ENCODE measurements at regions not wholly inside any gene's neighbourhood (a gene's known extent, or its start where the extent isn't known, plus 50 kb on each side); places are given as distances from the start of the nearest gene placed in this dataset.

DNA sequence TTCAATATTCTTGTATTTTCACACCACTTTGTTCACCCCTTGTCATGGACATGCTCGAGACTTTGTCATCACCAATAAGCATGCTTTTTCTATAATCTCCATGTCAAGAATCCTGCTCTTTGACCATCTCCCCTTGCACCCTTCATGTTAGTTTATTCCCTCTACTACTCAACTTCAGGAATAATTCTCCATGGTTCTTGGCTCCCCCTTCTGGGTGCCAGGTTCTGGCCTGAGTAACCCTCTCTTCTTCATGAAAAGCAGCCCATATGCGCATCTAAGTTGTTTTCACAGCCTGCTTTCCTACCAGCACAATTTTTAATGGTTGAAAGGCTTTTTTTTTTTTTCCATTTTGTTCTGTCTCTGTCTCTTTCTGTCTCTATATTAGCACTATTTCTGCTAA lies 160.7 kb downstream of the LEPR start:
- TF ChIP-seq, protein P1, sequence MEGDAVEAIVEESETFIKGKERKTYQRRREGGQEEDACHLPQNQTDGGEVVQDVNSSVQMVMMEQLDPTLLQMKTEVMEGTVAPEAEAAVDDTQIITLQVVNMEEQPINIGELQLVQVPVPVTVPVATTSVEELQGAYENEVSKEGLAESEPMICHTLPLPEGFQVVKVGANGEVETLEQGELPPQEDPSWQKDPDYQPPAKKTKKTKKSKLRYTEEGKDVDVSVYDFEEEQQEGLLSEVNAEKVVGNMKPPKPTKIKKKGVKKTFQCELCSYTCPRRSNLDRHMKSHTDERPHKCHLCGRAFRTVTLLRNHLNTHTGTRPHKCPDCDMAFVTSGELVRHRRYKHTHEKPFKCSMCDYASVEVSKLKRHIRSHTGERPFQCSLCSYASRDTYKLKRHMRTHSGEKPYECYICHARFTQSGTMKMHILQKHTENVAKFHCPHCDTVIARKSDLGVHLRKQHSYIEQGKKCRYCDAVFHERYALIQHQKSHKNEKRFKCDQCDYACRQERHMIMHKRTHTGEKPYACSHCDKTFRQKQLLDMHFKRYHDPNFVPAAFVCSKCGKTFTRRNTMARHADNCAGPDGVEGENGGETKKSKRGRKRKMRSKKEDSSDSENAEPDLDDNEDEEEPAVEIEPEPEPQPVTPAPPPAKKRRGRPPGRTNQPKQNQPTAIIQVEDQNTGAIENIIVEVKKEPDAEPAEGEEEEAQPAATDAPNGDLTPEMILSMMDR (IDR thresholded peaks at IDR 0.05), result no peak
- no peak for ATAC-seq
- Histone ChIP-seq H3K27ac (no peak overlapping the region), H3K4me3 (no peak overlapping the region), H3K4me1 (no peaks in the 10 kb centered on the region), H3K27me3 (no peaks in the 10 kb centered on the region), H3K9me3 (no peaks in the 10 kb centered on the region), H3K36me3 (no peaks in the 10 kb centered on the region)
- no peak for DNase-seq
- intact Hi-C loops (cut with DNase I), result no loop called here

DNA sequence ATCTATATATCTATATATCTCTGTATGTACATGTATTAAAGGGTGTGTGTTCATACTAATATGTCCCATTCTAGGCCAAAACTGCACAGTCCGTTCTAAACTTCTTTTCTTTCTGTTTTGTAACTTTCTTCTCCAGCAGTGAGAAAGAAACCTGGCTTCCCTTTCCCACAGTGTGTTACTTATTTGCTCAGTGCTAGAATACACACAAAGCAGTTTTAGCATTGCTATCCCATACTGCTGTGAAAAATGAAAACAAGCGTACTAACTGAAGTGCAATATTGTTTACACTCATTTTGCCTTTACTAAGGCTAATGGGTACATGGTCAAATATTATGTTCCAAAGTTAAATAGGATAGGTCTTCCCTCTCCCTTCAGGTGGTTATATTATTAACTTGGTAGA lies 163.9 kb downstream of the LEPR start:
- intact Hi-C loops (cut with DNase I), result no loop called here

DNA sequence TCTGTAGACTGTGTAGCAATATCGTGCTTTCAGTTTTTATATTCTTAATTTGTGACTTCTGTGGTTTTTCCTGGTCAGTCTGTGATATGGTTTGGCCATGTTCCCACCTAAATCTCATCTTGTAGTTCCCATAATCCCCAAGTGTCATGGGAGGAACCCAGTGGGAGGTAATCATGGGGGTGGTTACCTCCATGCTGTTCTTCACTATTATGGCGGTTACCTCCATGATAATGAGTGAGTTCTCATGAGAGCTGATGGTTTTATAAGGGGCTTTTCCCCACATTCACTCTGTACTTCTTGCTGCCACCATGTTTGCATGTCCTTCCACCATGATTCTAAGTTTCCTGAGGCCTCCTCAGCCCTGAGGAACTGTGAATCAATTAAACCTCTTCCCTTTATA lies 169.8 kb downstream of the LEPR start:
- DNase-seq (no peak), ATAC-seq (no peak)
- intact Hi-C loops (cut with DNase I), result no loop called here
- Histone ChIP-seq H3K9me3 (no peaks in the 10 kb centered on the region), H3K27ac (no peak overlapping the region), H3K4me1 (no peaks in the 10 kb centered on the region), H3K27me3 (no peaks in the 10 kb centered on the region), H3K36me3 (no peaks in the 10 kb centered on the region), H3K4me3 (no peak overlapping the region)
- TF ChIP-seq, protein P1 (IDR thresholded peaks at IDR 0.05), result no peak

More for the DNA sequence above, 163.9 kb downstream of the LEPR start:
- Histone ChIP-seq H3K36me3 (no peaks in the 10 kb centered on the region), H3K4me3 (no peak overlapping the region), H3K9me3 (no peaks in the 10 kb centered on the region), H3K27me3 (no peaks in the 10 kb centered on the region), H3K27ac (no peak overlapping the region), H3K4me1 (no peaks in the 10 kb centered on the region)
- TF ChIP-seq, protein P1 (IDR thresholded peaks at IDR 0.05), result no peak
- ATAC-seq (no peak), DNase-seq (no peak)

DNA sequence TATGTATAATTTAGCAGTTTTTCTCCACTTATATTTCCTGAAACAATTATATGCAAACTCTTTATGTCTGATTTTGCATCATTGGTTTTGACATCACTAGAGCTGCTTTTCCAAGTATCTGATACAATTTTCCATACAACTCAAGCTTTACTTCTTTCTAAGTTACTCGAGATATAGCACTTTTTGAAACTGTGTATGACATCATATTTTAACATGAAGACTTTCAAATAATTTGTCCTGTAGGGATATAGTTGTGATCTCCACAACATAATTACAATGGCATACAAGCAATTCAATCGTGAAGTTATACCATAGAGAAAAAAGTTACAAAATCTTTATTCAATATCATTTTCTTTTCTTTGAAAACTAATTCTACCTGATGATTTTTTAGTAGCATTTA lies 173.0 kb downstream of the LEPR start:
- intact Hi-C loops (cut with DNase I), result no loop called here
- ATAC-seq, result no peak

DNA sequence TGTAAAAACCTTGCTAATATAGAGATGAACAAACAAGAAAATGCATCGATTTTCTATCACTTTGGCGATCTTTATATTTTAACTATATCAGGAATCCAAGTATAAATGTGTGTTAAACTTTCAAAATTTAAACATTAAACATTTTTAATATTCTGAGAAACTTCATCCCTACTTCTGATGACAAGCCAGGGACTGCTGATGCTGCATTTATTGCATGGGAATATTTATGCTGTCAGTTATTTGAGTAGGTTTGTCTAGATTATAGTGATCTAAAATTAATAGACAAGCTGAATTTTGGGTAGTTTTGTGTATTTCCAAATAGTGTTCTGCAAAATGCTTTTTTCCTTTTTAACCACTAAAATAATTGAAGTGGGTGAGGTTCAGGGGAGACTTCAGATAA lies 175.3 kb downstream of the LEPR start:
- no peaks in the 10 kb centered on the region for H3K9me3 ChIP-seq
- no peaks in the 10 kb centered on the region for H3K27me3 ChIP-seq
- H3K27ac ChIP-seq, result no peak overlapping the region
- ATAC-seq (no peak), DNase-seq (no peak)
- H3K4me3 ChIP-seq, result no peak overlapping the region
- intact Hi-C loops (cut with DNase I), result no loop called here
- H3K4me1 ChIP-seq, result no peaks in the 10 kb centered on the region
- TF ChIP-seq, protein P1 (IDR thresholded peaks at IDR 0.05), result no peak
- H3K36me3 ChIP-seq, result no peaks in the 10 kb centered on the region

More for the DNA sequence above, 173.0 kb downstream of the LEPR start:
- Histone ChIP-seq H3K27me3 (no peaks in the 10 kb centered on the region), H3K4me1 (no peaks in the 10 kb centered on the region), H3K36me3 (no peaks in the 10 kb centered on the region), H3K27ac (no peak overlapping the region), H3K4me3 (no peak overlapping the region), H3K9me3 (no peaks in the 10 kb centered on the region)
- TF ChIP-seq, protein P1 (IDR thresholded peaks at IDR 0.05), result no peak
- DNase-seq, result no peak

DNA sequence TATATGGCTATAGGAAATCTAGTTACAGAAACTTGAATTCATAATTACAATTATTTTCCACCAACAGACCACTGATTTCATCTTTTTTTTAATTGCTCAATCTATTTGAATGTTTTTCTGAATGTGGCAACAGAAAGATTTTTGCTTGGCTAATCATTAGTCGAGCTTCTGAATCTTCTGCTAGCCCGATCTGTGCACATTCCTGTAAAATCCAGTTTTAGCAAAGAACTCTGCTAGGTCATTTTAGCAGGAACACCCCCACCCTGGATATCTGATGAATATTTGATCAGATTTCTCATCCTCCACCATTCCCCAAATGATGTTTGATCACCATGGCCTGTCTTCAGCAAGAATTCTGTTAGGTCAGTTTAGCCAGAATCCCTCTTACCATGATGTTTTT lies 176.3 kb downstream of the LEPR start:
- no peaks in the 10 kb centered on the region for H3K9me3 ChIP-seq
- intact Hi-C loops (cut with DNase I), result no loop called here
- DNase-seq (no peak), ATAC-seq (no peak)
- H3K4me1 ChIP-seq, result no peaks in the 10 kb centered on the region
- TF ChIP-seq, protein P1 (IDR thresholded peaks at IDR 0.05), result no peak
- no peak overlapping the region for H3K27ac ChIP-seq
- no peaks in the 10 kb centered on the region for H3K36me3 ChIP-seq
- no peaks in the 10 kb centered on the region for H3K27me3 ChIP-seq
- H3K4me3 ChIP-seq, result no peak overlapping the region

Measured in upper lobe of right lung (tissue), 1 donor.